Stimulated activated CD8-positive, alpha-beta memory T cell treated with anti-CD3 and anti-CD28 coated beads, Interleukin-15, amount 100 ng/mL, for 4 hours (primary cell): ENCODE measurements at regions not wholly inside any gene's neighbourhood (a gene's known extent, or its start where the extent isn't known, plus 50 kb on each side); places are given as distances from the start of the nearest gene placed in this dataset.

Experiments
- DNase-seq, 2 donors: peaks; one replicate each; pipeline ENCODE4 v3.0.0-alpha.2; 2020; ENCODE audit warnings: low read depth in 2 of 2

- DNase-seq, result no peak
Measured at GRCh38 chr13:34040863-34041262, 222.9 kb downstream of the RFC3 start.

- DNase-seq, result no peak
Measured at GRCh38 chr13:34044041-34044440, 226.1 kb downstream of the RFC3 start.

DNA sequence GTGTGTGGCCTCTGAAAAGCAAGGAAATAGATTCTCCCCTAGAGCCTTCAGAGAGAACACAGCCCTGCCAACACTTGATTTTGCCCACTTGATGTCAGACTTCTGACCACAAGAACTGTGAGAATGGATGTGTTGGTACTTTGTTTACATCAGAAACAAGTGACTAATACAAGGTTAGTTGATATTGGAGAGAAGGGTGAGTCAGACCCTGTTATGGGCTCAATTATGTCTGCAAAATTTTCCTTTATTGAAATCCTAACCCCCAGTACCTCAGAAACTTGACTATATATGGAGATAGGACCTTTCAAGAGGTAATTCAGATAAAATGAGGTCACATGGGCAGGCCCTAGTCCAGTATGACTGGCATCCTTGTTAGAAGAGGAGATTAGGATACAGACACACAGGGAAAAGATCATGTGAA lies 226.7 kb downstream of the RFC3 start:
- no peak for DNase-seq

- no peak for DNase-seq
Measured at GRCh38 chr13:34046457-34046856, 228.5 kb downstream of the RFC3 start.

- DNase-seq, result no peak
Measured at GRCh38 chr13:34048652-34049051, 230.7 kb downstream of the RFC3 start.

DNA sequence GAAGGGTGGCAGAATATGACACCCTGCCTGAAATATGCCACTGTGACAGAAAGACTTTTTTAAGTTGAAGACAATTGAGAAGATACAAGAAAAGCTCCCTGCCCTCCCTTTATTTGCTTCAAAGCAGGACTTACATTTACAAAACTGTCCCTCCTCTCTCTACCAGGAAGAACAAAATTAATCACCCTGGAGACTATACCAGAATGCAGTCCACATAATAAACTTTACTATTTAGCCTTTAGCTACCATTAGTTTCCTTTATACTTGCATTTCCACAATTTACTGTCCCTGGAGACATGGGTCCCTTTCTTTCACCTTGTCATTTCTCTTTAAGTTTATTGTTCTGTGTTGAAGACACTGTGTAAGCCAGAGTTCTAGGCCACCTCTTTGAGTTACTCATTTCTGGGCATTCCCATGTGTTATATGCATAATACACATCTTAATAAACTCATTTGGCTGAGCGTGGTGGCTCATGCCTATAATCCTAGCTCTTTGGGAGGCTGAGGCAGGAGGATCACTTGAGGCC lies 238.8 kb downstream of the RFC3 start:
- no peak for DNase-seq

DNA sequence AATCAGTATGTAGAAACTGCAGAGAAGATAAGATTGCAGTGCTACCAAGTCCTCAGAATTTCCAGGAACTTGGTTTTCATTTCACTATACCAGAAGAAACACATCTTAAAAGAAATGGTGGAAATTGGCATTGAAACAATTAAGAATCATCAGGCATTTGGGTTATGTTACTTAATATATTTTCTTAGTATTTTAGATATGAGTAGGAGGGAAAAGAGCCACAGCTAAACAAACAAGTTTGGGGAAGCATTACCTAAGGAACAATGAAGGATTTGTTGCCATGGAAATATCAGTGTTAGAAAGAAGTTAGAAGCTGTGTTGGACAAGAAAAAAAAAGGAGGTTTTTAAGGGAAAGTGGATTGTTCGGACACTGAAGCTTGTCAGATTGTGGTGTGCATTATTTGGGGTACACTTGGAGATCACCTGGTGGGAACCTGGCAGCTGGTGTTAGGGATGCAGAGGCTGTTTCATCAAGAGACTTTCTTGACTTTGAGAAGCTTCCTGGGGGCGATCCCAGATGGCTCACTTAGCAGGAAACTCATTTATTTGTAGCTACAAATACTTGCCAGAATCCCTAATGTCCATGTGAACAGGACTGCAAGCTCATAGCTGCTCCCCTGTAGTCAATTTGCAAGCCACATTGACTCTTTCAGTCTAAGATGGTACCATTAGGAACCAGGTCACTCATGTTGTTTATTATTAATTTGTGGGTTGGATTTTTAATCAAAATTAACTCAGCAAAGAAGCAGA lies 246.7 kb downstream of the RFC3 start:
- no peak for DNase-seq

- DNase-seq, result no peak
Measured at GRCh38 chr13:34065928-34066327, 248.0 kb downstream of the RFC3 start.

- DNase-seq, result no peak
Measured at GRCh38 chr13:34066344-34066743, 248.4 kb downstream of the RFC3 start.

DNA sequence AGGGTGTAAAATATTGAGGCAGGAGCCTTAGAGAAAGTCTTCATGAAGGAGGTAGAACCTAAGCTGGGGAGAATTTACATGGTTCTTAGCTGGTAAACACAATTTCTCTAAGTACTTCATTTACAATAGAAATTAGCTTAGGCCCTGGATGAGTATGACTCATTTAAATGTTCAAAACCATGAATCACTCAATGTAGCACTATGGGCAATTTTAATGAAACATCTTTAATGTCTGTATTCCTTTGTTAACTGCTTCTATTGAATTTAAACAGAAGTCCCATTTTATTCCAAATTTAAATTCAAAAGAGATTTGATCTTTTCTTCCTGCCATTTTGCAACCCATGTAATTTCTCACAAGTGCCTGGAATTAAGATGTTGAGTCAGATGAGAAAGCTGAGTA lies 252.1 kb downstream of the RFC3 start:
- DNase-seq, result no peak

- no peak for DNase-seq
Measured at GRCh38 chr13:34070544-34071303, 252.8 kb downstream of the RFC3 start.

DNA sequence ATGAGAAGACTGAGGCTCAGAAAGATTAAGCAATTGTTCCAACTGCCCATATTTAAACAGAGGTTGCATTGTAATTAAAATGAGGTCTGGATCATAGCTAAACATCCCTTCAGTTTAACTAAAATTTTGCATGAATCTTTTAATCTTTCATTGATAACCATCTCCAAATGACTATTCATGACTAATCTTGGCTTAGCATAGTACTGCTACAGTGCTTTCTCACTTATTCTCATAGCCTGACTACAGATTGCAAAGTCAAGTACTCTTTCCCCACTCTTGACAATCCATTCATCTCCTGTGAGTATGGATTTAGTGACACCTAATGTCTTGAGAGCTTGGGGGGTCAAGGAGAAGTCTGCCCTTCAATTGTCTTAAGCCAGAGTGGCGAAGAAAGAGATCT lies 258.4 kb downstream of the RFC3 start:
- DNase-seq, result no peak

DNA sequence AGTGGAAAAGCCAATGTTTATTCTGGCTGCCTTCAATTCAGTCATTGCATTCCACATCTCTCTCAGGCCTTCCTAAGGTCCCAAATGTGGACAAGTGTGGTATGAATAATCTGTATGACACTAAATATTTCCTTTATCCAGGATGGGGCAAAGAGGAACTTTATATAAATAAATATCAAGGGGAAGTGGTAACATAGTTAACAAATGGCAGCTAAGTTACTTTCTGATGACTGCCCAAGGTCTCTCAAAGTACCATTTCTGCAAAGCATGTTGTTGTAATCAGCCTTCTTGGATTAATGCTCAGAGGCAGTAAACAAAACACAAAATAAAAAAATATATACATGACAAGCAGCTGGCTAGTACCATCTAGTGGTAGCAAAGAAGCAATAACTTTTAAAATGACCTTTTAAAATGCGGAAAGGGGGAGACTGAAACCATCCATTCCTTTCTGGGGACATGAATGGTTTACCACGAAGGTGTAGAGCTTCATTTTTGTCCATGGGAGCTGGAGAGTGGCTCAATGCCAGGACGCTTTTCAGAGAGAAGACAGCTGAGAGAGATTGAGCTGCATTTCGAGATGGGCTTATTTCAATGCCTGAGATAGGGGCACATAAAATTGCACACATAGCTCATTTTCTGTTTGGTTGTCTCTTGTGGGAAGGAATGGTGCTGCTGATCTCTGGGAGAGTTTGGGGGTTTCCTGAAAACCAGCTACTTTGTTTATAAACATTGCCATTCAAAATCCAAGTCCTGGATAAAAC lies 259.2 kb downstream of the RFC3 start:
- no peak for DNase-seq

GRCh38 chr13:34078334-34078999 lies 260.5 kb downstream of the RFC3 start:
- no peak for DNase-seq

DNA sequence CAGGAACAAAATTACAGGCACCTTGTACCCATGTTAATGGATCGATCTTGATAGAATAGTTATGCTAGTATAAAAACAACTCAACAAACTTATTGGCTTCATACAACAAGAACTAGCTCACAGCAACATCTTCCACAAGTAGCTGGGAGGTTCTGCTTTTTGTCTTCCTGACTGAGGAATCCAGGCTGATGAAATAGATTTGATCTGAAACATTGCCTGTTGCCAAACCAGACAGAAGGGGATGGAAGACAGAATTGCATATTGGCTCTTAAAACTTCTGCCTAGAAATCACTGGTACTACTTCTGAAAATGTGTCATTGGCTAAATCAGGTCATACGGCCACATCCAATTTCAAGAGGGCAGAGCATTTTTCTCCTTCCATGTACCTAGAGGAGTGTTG lies 267.3 kb downstream of the RFC3 start:
- no peak for DNase-seq

DNA sequence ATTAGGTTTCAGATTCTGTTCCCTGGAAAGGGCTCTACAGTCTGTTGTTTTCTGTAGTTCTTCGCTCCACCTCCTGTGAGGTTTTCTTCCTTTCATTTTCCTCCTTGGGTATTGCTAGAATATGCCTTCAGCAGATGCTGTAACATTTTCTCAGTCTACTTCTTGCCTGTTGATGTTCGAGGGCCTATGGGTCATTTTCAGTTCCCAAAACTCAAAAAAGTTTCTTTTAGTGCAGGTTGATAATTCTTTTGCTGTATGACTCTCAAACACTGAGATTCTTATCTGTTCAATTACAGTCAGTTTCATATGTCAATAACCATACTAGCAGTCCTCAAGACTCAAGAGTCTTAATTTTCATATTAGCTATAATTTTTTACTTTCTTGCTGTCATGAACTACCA lies 268.3 kb downstream of the RFC3 start:
- DNase-seq, result no peak

GRCh38 chr13:34087791-34088190 lies 269.8 kb downstream of the RFC3 start:
- DNase-seq, result no peak

GRCh38 chr13:34103854-34104253 lies 285.9 kb downstream of the RFC3 start:
- no peak for DNase-seq

DNA sequence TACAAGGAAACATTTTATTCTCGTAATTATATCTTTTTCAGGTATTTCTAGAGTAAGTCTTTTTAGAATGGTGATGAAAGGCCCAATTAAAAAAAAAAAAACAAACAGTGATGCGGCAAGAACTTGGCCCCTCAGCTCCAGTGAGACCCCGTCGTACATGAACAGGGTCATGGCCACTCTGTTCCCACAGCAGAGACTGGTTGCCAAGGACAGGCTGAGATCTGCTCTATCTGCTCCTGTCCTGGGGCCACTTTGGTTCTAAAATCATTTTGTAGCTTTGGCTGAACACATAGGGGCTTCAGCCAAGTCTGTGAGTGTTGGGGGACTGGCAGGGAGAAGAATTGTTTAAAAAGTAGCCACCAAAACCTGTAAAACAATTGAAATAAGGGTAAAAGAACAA lies 286.9 kb downstream of the RFC3 start:
- DNase-seq, result no peak

DNA sequence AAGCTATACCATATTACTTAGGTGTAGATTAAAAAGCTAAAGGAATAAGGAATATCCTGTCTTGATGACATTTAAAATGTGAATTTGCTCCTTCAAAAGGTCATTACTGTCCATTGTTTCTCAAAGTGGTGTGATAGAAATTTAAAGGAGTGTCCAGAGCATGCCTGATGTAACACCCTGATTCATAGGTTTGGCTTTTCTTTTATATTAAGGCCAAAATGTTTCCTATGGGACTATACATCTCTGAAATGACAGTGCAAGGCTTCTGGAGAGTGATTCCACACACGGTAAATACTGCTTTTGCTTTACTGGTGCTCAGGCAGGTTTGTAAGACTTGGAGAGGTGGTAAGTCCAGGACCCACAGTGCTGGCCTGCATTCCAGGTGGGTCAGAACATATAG lies 289.9 kb downstream of the RFC3 start:
- DNase-seq, result no peak

GRCh38 chr13:34108410-34108809 lies 290.5 kb downstream of the RFC3 start:
- DNase-seq, result no peak

- no peak for DNase-seq
Measured at GRCh38 chr13:34114581-34114980, 296.6 kb downstream of the RFC3 start.
